ENCODE measurements at regions not wholly inside any gene's neighbourhood (a gene's known extent, or its start where the extent isn't known, plus 50 kb on each side); places are given as distances from the start of the nearest gene placed in this dataset.

- Histone ChIP-seq H3K9me2 (replicated peaks; ENCODE audit: insufficient read depth, low read length) (no peaks in the 10 kb centered on the region), H3K9me3 (replicated peaks; ENCODE audit: insufficient read depth, low read length) (no peaks in the 10 kb centered on the region), H3K27ac (ENCODE audit: low read length) (no peak overlapping the region), H3K4me2 (ENCODE audit: low read depth, low read length) (no peak overlapping the region), H2AFZ (ENCODE audit: low read length) (no peak overlapping the region), H3F3A (ENCODE audit: insufficient read depth, low read length) (no peaks in the 10 kb centered on the region), H3K4me3 (ENCODE audit: low read length) (no peak overlapping the region), H3K9ac (ENCODE audit: low read length) (no peak overlapping the region), H3K4me1 (ENCODE audit: low read length) (no peaks in the 10 kb centered on the region), H3K36me3 (replicated peaks; ENCODE audit: insufficient read depth, low read length) (no peaks in the 10 kb centered on the region), H4K20me1 (ENCODE audit: insufficient read depth, low read length) (no peaks in the 10 kb centered on the region), H3K79me2 (ENCODE audit: low read length) (no peaks in the 10 kb centered on the region), H3K27me3 (replicated peaks; ENCODE audit: insufficient read depth, low read length) (no peaks in the 10 kb centered on the region)
- TF ChIP-seq CTCF (IDR thresholded peaks at IDR 0.05; ENCODE audit: low read length), result no peak
- no peak for DNase-seq
Measured at GRCh38 chr2:66048667-66049066, 386.3 kb upstream of the MEIS1 start.

DNA sequence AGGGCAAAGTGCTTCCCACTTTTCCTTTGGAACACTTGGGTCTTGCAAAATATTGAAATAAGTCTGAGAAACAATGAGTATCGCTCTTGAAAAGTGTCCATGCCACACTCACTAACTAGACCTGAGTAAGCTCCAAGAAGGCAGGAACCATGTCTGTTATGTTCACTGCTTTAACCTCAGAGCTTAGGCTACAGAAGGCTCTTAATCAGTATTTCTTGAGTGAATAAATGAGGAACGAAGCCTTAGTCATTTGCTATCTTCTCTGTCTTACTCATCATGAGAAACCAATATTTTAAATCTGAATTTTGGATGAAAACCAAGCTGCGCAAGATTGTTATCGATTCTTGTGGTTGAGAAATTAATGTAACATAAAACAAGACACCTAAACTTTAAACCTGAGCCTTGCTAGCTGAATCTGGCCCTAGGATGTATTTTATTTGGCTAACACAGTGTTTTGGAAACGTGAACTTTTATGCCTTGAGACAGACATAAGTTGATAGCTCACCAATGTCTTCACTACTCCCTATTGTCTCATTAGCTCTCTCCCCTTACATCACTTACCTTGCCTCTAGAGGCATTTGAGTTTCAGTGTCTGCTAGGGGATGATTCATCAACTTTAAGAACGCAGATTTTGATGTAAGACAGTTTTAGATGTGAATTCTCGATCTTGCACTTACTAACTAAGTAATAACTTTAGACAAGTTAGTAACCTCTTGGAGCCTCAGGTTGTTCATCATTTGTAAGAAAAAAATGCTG, 392.8 kb upstream of the MEIS1 start:
- H3K9me2 ChIP-seq (replicated peaks; ENCODE audit: insufficient read depth, low read length), result no peaks in the 10 kb centered on the region
- no peak overlapping the region for H2AFZ ChIP-seq (ENCODE audit: low read length)
- no peak overlapping the region for H3K9ac ChIP-seq (ENCODE audit: low read length)
- H3F3A ChIP-seq (ENCODE audit: insufficient read depth, low read length), result no peaks in the 10 kb centered on the region
- H3K4me2 ChIP-seq (ENCODE audit: low read depth, low read length), result no peak overlapping the region
- no peaks in the 10 kb centered on the region for H3K79me2 ChIP-seq (ENCODE audit: low read length)
- H3K9me3 ChIP-seq (replicated peaks; ENCODE audit: insufficient read depth, low read length), result no peaks in the 10 kb centered on the region
- H3K27me3 ChIP-seq (replicated peaks; ENCODE audit: insufficient read depth, low read length), result no peaks in the 10 kb centered on the region
- no peak for DNase-seq
- TF ChIP-seq CTCF (IDR thresholded peaks at IDR 0.05; ENCODE audit: low read length) (no peak), EZH2phosphoT487 (IDR thresholded peaks at IDR 0.05; ENCODE audit: low read length) (no peak), EZH2 (optimal IDR thresholded peaks at IDR 0.05; ENCODE audit: low read depth, low read length) (no peak)
- H3K27ac ChIP-seq (ENCODE audit: low read length), result no peak overlapping the region
- no peak overlapping the region for H3K4me3 ChIP-seq (ENCODE audit: low read length)
- H3K4me1 ChIP-seq (ENCODE audit: low read length), result no peaks in the 10 kb centered on the region
- no peaks in the 10 kb centered on the region for H3K36me3 ChIP-seq (replicated peaks; ENCODE audit: insufficient read depth, low read length)
- no peaks in the 10 kb centered on the region for H4K20me1 ChIP-seq (ENCODE audit: insufficient read depth, low read length)

GRCh38 chr2:66036948-66037347, 398.0 kb upstream of the MEIS1 start:
- no peaks in the 10 kb centered on the region for H3K4me1 ChIP-seq (ENCODE audit: low read length)
- no peaks in the 10 kb centered on the region for H3K27me3 ChIP-seq (replicated peaks; ENCODE audit: insufficient read depth, low read length)
- no peak overlapping the region for H3K4me3 ChIP-seq (ENCODE audit: low read length)

More at GRCh38 chr2:66036948-66037347, 398.0 kb upstream of the MEIS1 start:
- Histone ChIP-seq H3K9me2 (replicated peaks; ENCODE audit: insufficient read depth, low read length) (no peaks in the 10 kb centered on the region), H3K27ac (ENCODE audit: low read length) (no peak overlapping the region), H3K79me2 (ENCODE audit: low read length) (no peaks in the 10 kb centered on the region), H3F3A (ENCODE audit: insufficient read depth, low read length) (no peaks in the 10 kb centered on the region), H4K20me1 (ENCODE audit: insufficient read depth, low read length) (no peaks in the 10 kb centered on the region), H3K9ac (ENCODE audit: low read length) (no peak overlapping the region), H3K36me3 (replicated peaks; ENCODE audit: insufficient read depth, low read length) (no peaks in the 10 kb centered on the region), H3K9me3 (replicated peaks; ENCODE audit: insufficient read depth, low read length) (no peaks in the 10 kb centered on the region), H2AFZ (ENCODE audit: low read length) (no peak overlapping the region), H3K4me2 (ENCODE audit: low read depth, low read length) (no peak overlapping the region)
- TF ChIP-seq EZH2 (optimal IDR thresholded peaks at IDR 0.05; ENCODE audit: low read depth, low read length) (no peak), EZH2phosphoT487 (IDR thresholded peaks at IDR 0.05; ENCODE audit: low read length) (no peak), CTCF (IDR thresholded peaks at IDR 0.05; ENCODE audit: low read length) (no peak)
- no peak for DNase-seq
